GM18507 (cell line): ENCODE measurements at regions not wholly inside any gene's neighbourhood (a gene's known extent, or its start where the extent isn't known, plus 50 kb on each side); places are given as distances from the start of the nearest gene placed in this dataset.
"Not testable (repeated sequence)": the region's sequence is repeated elsewhere in the genome, so short reads cannot be mapped to it uniquely, and the experiment has no call there.

ENCODE experiments used
- DNase-seq: peaks from one replicate; pipeline ENCODE4 v3.0.0; 2011; ENCODE audit warnings: low read depth; ENCODE audit not compliant: insufficient read length; ENCODE audit errors: extremely low spot score
- FAIRE-seq: peaks from 2 replicates; lab custom pipeline; 2011; peaks lifted over from hg19 to GRCh38; lab: Jason Lieb, UNC

GRCh38 chr1:105180789-105181188 is 1431.1 kb downstream of the AMY1C start:
- FAIRE-seq (no peak), DNase-seq (no peak)

DNA sequence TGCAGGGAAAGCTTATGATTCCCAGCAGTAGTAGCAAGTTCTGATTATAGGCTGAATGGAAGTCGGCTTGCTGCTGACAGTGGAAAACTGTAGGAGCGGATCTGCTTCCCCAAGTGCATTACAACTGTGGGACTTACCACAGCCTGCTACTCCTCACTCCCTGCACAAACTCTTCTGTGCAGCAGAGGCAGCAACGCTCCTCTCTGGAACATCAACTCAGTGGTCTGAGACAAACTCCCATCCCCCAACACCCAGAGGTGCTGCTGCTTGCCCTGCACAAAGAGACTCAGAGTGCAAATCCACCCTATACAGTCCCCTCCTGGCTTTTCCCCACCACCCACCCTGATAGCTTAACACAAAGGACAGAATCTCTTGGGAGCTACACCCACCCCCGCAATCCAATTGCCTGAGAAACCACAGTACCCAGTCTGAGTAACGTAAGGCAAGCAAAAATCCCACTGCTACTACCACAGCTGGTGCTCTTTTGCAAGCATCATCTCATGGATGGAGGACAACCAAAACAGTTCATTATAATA is 1455.2 kb downstream of the AMY1C start:
- no peak for FAIRE-seq
- no peak for DNase-seq

DNA sequence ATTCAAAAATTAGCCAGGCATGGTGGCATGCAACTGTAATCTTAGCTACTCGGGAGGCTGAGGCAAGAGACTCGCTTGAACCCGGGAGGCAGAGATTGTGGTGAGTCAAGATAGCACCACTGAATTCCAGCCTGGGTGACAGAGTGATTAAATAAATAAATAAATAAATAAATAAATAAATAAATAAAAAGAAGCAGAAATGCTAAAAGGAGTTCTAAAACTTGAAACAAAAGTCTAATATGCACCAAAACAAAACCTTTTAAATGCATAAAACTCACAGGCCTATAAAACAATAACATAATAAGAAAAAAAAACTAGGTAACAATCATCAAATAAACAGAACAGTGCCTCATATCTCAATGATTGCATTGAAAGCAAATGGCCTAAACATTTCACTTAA is 1458.9 kb downstream of the AMY1C start:
- no peak for FAIRE-seq

DNA sequence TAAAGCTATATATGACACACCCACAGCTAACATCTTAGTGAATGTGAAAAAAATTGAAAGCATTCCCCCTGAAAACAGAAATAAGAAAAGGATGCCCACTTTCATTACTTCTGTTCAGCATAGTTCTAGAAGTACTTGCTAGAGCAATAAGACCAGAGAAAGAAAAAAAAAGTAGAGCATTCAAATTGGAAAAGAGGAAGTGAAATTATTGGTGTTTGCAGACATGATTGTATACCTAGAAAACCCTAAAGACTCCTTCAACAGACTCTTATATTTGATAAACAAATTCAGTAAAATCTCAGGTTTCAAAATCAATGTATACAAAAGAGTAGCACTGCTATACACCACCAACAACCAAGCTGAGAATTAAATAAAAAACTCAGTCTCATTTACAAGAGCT is 1461.0 kb downstream of the AMY1C start:
- no peak for DNase-seq
- no peak for FAIRE-seq

More for the DNA sequence above, 1458.9 kb downstream of the AMY1C start:
- DNase-seq, result no peak

DNA sequence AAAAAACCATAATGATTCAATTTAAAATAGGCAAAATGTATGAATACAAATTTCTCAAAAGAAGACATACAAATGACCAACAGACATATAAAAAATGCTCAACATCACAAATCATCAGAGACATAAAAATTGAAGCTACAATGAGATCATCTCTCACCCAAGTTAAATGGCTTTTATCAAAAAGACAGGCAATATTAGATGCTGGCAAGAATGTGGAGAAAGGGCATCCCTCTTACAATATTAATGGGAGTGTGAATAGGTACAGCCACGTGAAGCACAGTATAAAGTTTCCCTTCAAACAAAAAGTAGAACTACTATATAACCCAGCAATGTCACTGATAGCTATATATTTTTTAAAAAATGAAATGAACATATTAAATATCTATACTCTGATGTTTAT is 1481.7 kb downstream of the AMY1C start:
- FAIRE-seq, result no peak
- DNase-seq, result no peak

DNA sequence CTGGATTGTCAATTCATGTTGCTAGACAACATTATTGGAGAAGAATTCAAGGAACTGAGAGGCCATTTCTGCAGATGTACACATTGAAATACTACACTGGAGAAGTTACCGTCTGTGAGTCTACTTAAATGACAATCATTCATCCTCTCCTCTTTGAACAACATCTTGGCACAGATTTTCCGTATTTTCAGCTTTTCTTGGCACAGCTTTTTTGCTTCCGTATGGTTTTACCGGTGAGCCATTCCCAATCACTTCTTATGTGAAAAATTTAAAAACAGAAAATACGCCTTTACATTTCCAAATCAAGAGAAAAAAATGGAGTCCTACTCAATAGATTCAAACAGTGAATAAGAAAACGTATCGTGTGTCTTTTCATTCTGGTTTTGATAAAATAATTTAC is 1493.7 kb downstream of the AMY1C start:
- DNase-seq (no peak), FAIRE-seq (no peak)

- FAIRE-seq, result no peak
- DNase-seq, result no peak
Measured at GRCh38 chr1:105243969-105244368, 1494.3 kb downstream of the AMY1C start.

GRCh38 chr1:105254906-105255305 is 1505.2 kb downstream of the AMY1C start:
- DNase-seq (no peak), FAIRE-seq (no peak)

DNA sequence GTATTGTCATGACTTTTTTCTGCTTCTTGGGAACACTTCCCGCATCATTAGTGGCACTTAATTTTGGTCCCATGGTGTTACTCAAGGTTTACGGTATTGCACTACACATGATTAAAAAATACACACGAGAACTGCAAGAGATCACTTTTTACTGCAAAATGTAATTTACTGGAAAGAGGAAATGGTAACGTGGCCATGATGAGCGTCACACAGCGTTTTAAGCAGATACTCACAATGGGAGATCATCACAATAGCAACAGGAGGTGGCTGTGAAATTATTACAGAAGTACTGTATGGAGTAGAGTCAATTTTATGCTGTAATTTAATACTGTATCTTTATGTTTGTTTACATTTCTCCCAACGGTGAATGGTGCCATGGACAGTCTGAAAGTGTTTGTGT is 1510.3 kb downstream of the AMY1C start:
- FAIRE-seq, result no peak
- DNase-seq, result no peak

DNA sequence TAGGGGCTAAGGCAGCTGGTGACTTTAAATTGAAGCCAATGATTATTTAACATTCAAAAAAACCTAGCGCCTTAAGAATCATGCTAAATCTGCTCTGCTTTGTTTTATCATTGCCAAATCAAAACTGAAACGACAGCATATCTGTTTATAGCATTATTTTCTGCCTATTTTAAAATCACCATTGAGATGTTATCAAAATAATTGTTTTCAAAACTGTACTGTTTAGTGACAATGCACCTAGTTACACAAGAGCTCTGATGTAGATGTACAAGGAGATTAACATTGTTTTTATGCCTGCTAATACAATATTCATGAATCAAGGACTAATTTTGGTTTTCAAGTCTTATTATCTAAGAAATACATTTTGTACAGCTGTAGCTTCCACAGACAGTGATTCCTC is 1521.3 kb downstream of the AMY1C start:
- FAIRE-seq (no peak), DNase-seq (no peak)

GRCh38 chr1:105272376-105272775 is 1522.7 kb downstream of the AMY1C start:
- not testable (repeated sequence) for FAIRE-seq, DNase-seq

GRCh38 chr1:105294838-105295237 is 1545.1 kb downstream of the AMY1C start:
- no peak for DNase-seq
- FAIRE-seq, result no peak

GRCh38 chr1:105310063-105310462 is 1560.4 kb downstream of the AMY1C start:
- DNase-seq, result no peak
- no peak for FAIRE-seq

DNA sequence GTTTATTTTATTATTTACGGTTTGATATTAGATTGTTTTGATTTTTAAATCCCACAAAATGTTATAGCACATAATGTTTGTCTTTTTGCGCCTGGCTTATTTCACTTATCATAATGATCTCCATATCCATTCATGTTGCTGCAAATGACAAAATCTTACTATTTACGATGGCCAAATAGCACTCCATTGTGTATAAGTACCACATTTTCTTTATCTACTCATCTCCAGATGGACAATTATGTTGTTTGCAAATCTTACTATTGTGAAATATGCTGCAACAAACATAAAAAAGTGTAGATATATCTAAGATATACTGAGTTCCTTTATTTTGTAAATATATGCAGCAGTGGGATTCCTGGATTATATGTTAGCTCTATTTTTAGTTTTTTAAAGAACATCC is 1568.3 kb downstream of the AMY1C start:
- FAIRE-seq, result no peak
- DNase-seq, result no peak

GRCh38 chr1:105326886-105327285 is 1577.2 kb downstream of the AMY1C start:
- FAIRE-seq (no peak), DNase-seq (no peak)

DNA sequence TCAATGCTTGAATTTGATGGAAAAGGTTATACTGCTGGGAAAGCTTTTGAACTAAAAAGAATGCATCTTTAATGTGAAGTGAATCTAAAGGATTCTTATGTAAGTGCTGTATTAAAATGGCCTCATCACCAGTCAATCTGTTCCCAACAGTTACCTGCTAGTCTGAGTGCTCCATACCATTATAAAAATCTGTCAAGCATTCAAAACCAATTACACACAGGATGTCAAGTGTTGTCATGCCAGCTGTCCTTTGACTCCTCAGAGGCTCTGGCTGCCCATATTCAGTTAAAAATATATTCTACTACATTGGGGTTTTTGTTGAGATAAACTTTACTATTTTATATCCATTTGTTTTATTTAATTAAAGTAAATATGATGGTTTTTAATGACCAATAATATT is 1587.7 kb downstream of the AMY1C start:
- FAIRE-seq (no peak), DNase-seq (no peak)

DNA sequence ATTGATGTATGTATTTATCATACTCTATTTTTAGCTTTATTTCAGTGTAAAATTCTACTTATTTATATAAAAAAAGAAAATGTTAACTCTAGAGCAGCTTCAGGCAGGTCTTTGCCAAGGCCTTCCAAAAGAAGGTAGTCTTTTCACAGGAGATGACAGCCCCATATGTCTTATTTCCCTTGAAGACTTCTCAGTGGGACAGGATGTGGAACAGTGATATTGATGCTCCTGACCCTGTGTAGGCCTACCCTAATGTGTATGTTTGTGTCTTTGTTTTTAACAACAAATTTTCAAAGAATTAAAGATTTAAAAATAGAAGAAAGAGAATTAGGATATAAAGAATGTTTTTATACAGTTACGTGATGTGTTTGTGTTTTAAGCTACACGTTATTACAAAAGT is 1593.6 kb downstream of the AMY1C start:
- DNase-seq, result no peak
- FAIRE-seq, result no peak

DNA sequence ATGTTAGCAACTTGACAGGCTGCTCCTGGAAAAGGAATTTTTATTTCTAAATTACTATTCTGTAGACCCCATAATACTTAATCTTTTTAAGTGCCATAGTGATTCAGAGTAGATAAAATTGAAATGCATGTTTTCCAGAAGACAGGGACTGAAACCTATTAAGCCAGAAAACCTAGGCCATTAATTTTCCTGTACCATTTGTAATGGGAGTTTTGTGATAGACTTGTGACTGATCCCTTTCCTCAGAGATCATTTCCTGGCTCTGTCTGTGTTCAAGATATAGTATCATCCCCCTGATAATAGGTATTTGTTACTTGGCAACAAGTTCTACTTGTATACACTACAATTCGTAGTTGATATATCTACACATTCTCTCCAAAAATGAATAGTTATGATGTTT is 1609.8 kb downstream of the AMY1C start:
- DNase-seq (no peak), FAIRE-seq (no peak)

- FAIRE-seq (no peak), DNase-seq (no peak)
Measured at GRCh38 chr1:105362438-105362837, 1612.7 kb downstream of the AMY1C start.

- DNase-seq (no peak), FAIRE-seq (no peak)
Measured at GRCh38 chr1:105368446-105368845, 1618.7 kb downstream of the AMY1C start.

- DNase-seq, result no peak
- no peak for FAIRE-seq
Measured at GRCh38 chr1:105373681-105374080, 1624.0 kb downstream of the AMY1C start.

- FAIRE-seq (no peak), DNase-seq (no peak)
Measured at GRCh38 chr1:105386489-105386888, 1636.8 kb downstream of the AMY1C start.
